GM10248 (cell line): ENCODE measurements at regions not wholly inside any gene's neighbourhood (a gene's known extent, or its start where the extent isn't known, plus 50 kb on each side); places are given as distances from the start of the nearest gene placed in this dataset.

Source experiments
- CTCF ChIA-PET: fragments of 300-600 bp; sonication (Branson Sonifier 250); formaldehyde crosslinking; extraction: SDS; loops from one replicate; lab custom pipeline; 2021; ENCODE audit warnings: antibody characterized with exemption; lab: Yijun Ruan, JAX
- POLR2A ChIA-PET: fragments of 350-650 bp; sonication (Branson Sonifier 250); formaldehyde crosslinking; extraction: SDS; loops from one replicate; lab custom pipeline; 2020; ENCODE audit warnings: antibody characterized with exemption; lab: Yijun Ruan, JAX
- DNase-seq: peaks from one replicate; pipeline ENCODE4 v3.0.0; 2012; ENCODE audit errors: extremely low spot score
- TF ChIP-seq, protein P1 (sequence below): IDR thresholded peaks from 2 replicates; pipeline ENCODE4 v1.5.1; 2012; ENCODE audit warnings: mild to moderate bottlenecking, low read depth; ENCODE audit errors: extremely low read depth, missing control alignments, control extremely low read depth

- TF ChIP-seq, protein P1, sequence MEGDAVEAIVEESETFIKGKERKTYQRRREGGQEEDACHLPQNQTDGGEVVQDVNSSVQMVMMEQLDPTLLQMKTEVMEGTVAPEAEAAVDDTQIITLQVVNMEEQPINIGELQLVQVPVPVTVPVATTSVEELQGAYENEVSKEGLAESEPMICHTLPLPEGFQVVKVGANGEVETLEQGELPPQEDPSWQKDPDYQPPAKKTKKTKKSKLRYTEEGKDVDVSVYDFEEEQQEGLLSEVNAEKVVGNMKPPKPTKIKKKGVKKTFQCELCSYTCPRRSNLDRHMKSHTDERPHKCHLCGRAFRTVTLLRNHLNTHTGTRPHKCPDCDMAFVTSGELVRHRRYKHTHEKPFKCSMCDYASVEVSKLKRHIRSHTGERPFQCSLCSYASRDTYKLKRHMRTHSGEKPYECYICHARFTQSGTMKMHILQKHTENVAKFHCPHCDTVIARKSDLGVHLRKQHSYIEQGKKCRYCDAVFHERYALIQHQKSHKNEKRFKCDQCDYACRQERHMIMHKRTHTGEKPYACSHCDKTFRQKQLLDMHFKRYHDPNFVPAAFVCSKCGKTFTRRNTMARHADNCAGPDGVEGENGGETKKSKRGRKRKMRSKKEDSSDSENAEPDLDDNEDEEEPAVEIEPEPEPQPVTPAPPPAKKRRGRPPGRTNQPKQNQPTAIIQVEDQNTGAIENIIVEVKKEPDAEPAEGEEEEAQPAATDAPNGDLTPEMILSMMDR: no peak
- DNase-seq: no peak
- ChIA-PET CTCF (no interaction called here), POLR2A (no interaction called here)
These were observed 136.8 kb downstream of the KLF6 start for GRCh38 chr10:3648170-3648569.

DNA sequence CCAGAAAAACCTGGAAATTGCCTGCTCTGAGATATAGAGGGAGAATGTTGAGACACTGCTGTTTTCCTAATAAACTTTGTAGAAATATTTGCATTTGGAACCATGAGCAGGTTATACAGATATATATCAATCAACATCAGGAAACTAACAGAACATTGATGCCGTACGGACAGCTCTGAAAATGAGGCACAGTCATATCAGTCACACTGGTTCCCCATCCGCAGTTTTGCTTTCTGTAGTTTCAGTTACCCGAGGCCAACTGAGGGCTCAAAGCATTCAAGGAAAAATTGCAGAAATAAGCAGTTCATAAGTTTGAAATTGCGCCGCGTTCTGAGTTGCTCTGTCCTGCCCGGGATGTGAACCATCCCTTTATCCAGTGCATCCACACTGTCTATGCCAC lies 137.9 kb downstream of the KLF6 start:
- CTCF ChIA-PET: no interaction called here
- no peak for DNase-seq
- TF ChIP-seq, protein P1: no peak
- POLR2A ChIA-PET: no interaction called here

DNA sequence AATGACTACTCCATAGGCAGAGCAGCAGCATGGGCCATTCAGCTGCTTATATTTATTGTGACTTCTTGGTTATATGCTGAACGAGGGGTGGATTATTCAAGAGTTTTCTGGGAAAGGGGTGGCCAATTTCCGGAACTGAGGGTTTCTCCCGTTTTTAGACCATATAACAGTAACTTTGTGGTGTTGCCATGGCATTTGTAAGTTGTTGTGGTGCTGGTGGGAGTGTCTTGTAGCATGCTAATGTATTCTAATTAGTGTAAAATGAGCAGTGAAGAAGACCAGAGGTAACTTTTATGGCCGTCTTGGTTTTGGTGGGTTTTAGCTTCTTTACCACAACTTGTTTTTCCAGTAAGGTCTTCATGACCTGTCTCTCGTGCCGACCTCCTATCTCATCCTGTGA lies 139.6 kb downstream of the KLF6 start:
- ChIA-PET CTCF (interaction anchor here (1.3 kb wide), 1 partner anchor 18 kb away, joined by 3 read pairs; no protein-coding TSS in a partner anchor), POLR2A (no interaction called here)
- no peak for DNase-seq
- TF ChIP-seq, protein P1: no peak

GRCh38 chr10:3640816-3641215 lies 144.2 kb downstream of the KLF6 start:
- CTCF ChIA-PET: interaction anchor here (2.0 to 3.3 kb wide), 2 partner anchors 9 to 15 kb away, joined by 6 to 8 read pairs; no protein-coding TSS in a partner anchor
- DNase-seq: no peak
- TF ChIP-seq, protein P1: no peak
- POLR2A ChIA-PET: no interaction called here

DNA sequence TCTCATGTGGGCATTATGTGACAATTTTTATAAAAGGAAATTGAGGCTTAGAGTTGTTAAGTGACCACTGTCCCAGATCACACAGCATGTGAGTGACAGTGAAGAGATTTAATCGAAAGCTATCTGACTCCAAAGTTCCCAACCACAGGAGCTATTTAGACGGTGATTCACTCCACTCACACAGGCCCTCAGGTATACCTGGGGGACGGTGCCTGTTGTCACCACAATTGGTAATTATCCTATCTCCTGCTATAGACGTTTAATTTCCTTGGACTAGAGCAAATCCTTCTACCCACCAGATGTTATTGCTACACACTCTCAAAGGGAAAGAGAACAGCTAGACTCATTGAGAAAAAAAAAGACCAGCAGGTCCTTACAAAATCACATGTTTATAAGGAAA lies 145.5 kb downstream of the KLF6 start:
- POLR2A ChIA-PET: no interaction called here

GRCh38 chr10:3636356-3637181 lies 148.4 kb downstream of the KLF6 start:
- POLR2A ChIA-PET: no interaction called here
- TF ChIP-seq, protein P1: no peak

More for the DNA sequence above, 145.5 kb downstream of the KLF6 start:
- DNase-seq: no peak
- CTCF ChIA-PET: interaction anchor here (0.9 to 3.3 kb wide), 3 partner anchors 11 to 16 kb away, joined by 3 to 8 read pairs (median 3); no protein-coding TSS in a partner anchor
- TF ChIP-seq, protein P1: no peak

More at GRCh38 chr10:3636356-3637181, 148.4 kb downstream of the KLF6 start:
- no peak for DNase-seq
- CTCF ChIA-PET: no interaction called here
